Panc1 (cell line): ENCODE measurements at regions not wholly inside any gene's neighbourhood (a gene's known extent, or its start where the extent isn't known, plus 50 kb on each side); places are given as distances from the start of the nearest gene placed in this dataset.

Experiments
- ATAC-seq: fragments of 200-7000 bp; cut with Tn5 transposase; 2 replicates; pipeline ENCODE4 v1.9.1; 2020; ENCODE audit warnings: mild to moderate bottlenecking, moderate library complexity
- BruUV-seq: library from RNA; stranded (reverse); fragments of 400-500 nt; replicated peaks from 2 replicates; lab custom pipeline; 2021; lab: Mats Ljungman, UMichigan
- CTCF ChIA-PET: fragments of 300-600 bp; sonication (Branson Sonifier 250); formaldehyde crosslinking; loops from one replicate; lab custom pipeline; 2022; ENCODE audit warnings: antibody characterized with exemption; lab: Charles Lee
- POLR2A ChIA-PET: fragments of 300-600 bp; sonication (Branson Sonifier 250); formaldehyde crosslinking; loops from one replicate; lab custom pipeline; 2022; ENCODE audit warnings: antibody characterized with exemption; lab: Charles Lee
- DNase-seq: peaks from one replicate; pipeline ENCODE4 v3.0.0-alpha.2; 2010; ENCODE audit warnings: low read depth, low spot score
- H3K27ac ChIP-seq: 2 replicates; pipeline ENCODE4 v1.5.1; 2011; ENCODE audit warnings: mild to moderate bottlenecking, low read length, inconsistent platforms
- H3K27me3 ChIP-seq: fragments of 200-500 bp; sonication (Bioruptor generic); 2 replicates; pipeline ENCODE4 v1.6.0; 2014; ENCODE audit warnings: low read length, inconsistent platforms; ENCODE audit not compliant: control insufficient read depth, insufficient read depth
- H3K36me3 ChIP-seq: fragments of 200-500 bp; sonication (Bioruptor generic); 2 replicates; pipeline ENCODE4 v1.5.1; 2014; ENCODE audit warnings: inconsistent platforms, mild to moderate bottlenecking, low read length, moderate library complexity; ENCODE audit not compliant: control insufficient read depth, insufficient read depth
- H3K4me1 ChIP-seq: 2 replicates; pipeline ENCODE4 v1.5.1; 2011; ENCODE audit warnings: inconsistent platforms, mild to moderate bottlenecking, low read length, moderate library complexity; ENCODE audit not compliant: control insufficient read depth, insufficient read depth
- H3K4me3 ChIP-seq, 2 experiments: 2 replicates each; pipeline ENCODE4 v1.5.1; 2011 to 2012; ENCODE audit warnings: low read depth in 2 of 2, low read length in 2 of 2, mild to moderate bottlenecking in 2 of 2, inconsistent platforms in 1 of 2, moderate library complexity in 1 of 2
- H3K9me3 ChIP-seq: fragments of 200-500 bp; sonication (Bioruptor generic); 2 replicates; pipeline ENCODE4 v1.5.1; 2014; ENCODE audit warnings: low read depth, mild to moderate bottlenecking, inconsistent platforms, low read length, moderate library complexity; ENCODE audit not compliant: control insufficient read depth, insufficient read depth
- CTCF ChIP-seq: fragments of 450-650 bp; IDR thresholded peaks from 2 replicates; pipeline ENCODE4 v1.5.1; 2017; ENCODE audit warnings: mild to moderate bottlenecking
- POLR2AphosphoS5 ChIP-seq: IDR thresholded peaks from 2 replicates; pipeline ENCODE4 v1.6.1; 2012; ENCODE audit warnings: mild to moderate bottlenecking, low read depth, low read length, moderate library complexity
- SIN3A ChIP-seq: IDR thresholded peaks from 2 replicates; pipeline ENCODE4 v1.6.1; 2012; ENCODE audit warnings: low read depth, mild to moderate bottlenecking, low read length, moderate library complexity, borderline replicate concordance; ENCODE audit not compliant: insufficient read depth
- TCF7L2 ChIP-seq: IDR thresholded peaks from 2 replicates; pipeline ENCODE4 v1.6.1; 2011; ENCODE audit warnings: mild to moderate bottlenecking, low read depth, low read length, inconsistent platforms
- in situ Hi-C: cut with HindIII; loops from 2 replicates; pipeline ENCODE4 v1.10.0; 2016; ENCODE audit warnings: low sequenced_read_pairs, low pct_unique_long_range_greater_than_20kb
- intact Hi-C: fragments of 100-400 bp; cut with micrococcal nuclease; formaldehyde crosslinking; loops from one replicate; pipeline ENCODE4 v1.10.0; 2022; ENCODE audit not compliant: unreplicated experiment
- TF ChIP-seq, protein P1 (sequence below), 2 experiments: IDR thresholded peaks; 2 replicates each; pipeline ENCODE4 v1.6.1; 2011 to 2012; ENCODE audit warnings: low read depth in 2 of 2, control low read depth in 1 of 2, low read length in 1 of 2, mild to moderate bottlenecking in 1 of 2, moderate library complexity in 1 of 2; ENCODE audit not compliant: insufficient read depth in 1 of 2

DNA sequence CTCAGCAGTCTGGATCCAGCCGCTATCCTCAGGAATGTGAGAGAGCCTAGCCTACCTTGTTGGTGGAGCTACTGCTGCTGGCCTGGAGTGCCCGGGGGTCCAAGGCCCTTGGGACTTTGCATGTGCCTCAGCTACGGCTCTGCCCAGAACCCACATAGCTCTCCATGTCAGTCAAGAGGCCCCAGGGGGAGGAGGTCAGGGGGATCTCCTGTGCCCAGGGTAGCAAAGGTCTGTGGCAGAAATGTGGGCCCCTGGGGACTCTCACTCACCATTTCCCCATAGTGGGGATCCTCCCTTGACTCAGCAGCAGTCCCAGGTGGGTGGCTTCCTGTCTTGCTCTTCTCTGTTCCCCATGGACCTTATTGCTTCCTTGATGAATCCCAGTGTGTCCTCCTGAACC, 342.7 kb upstream of the CHAC2 start:
- Histone ChIP-seq H3K4me1 (no peaks in the 10 kb centered on the region), H3K36me3 (no peaks in the 10 kb centered on the region), H3K27ac (no peak overlapping the region), H3K27me3 (no peaks in the 10 kb centered on the region), H3K9me3 (no peaks in the 10 kb centered on the region), H3K4me3 (no peak overlapping the region)
- no peak for TF ChIP-seq CTCF
- TF ChIP-seq, protein P1, sequence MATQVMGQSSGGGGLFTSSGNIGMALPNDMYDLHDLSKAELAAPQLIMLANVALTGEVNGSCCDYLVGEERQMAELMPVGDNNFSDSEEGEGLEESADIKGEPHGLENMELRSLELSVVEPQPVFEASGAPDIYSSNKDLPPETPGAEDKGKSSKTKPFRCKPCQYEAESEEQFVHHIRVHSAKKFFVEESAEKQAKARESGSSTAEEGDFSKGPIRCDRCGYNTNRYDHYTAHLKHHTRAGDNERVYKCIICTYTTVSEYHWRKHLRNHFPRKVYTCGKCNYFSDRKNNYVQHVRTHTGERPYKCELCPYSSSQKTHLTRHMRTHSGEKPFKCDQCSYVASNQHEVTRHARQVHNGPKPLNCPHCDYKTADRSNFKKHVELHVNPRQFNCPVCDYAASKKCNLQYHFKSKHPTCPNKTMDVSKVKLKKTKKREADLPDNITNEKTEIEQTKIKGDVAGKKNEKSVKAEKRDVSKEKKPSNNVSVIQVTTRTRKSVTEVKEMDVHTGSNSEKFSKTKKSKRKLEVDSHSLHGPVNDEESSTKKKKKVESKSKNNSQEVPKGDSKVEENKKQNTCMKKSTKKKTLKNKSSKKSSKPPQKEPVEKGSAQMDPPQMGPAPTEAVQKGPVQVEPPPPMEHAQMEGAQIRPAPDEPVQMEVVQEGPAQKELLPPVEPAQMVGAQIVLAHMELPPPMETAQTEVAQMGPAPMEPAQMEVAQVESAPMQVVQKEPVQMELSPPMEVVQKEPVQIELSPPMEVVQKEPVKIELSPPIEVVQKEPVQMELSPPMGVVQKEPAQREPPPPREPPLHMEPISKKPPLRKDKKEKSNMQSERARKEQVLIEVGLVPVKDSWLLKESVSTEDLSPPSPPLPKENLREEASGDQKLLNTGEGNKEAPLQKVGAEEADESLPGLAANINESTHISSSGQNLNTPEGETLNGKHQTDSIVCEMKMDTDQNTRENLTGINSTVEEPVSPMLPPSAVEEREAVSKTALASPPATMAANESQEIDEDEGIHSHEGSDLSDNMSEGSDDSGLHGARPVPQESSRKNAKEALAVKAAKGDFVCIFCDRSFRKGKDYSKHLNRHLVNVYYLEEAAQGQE (IDR thresholded peaks at IDR 0.05; ENCODE audit: insufficient read depth in 1 of 2, low read depth in 2 of 2, low read length in 1 of 2) = no peak
- TF ChIP-seq TCF7L2 = no peak
- ATAC-seq (no peak), DNase-seq (no peak)
- no TSS peak for BruUV-seq
- POLR2A ChIA-PET = no interaction called here
- intact Hi-C loops = loop anchor here (5.0 kb wide), 1 partner anchor 407 kb away; no protein-coding TSS in a partner anchor
- CTCF ChIA-PET = no interaction called here
- in situ Hi-C loops = no loop called here

DNA sequence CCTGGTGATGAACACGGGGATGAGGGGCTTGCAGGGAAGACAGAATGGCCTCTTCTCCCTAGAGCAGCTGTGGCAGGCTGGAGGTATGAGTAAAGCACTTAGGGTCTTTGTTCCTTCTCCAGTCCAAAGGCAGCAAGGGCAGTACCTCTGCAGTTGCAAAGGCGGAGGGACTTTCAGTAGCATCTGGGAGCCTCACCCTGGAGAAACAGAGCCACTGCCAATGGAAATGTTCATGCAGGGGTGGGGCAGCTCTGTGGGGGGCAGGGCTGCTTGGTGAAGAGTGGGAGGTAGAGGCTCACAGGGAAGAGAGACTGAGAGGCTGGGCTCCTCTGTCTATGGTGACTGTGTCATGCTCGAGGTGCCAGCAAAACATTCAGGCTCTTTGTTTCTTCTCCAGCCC, 344.1 kb upstream of the CHAC2 start:
- intact Hi-C loops = loop anchor here (5.0 kb wide), 1 partner anchor 409 kb away; no protein-coding TSS in a partner anchor
- TF ChIP-seq CTCF (no peak), POLR2AphosphoS5 (no peak), TCF7L2 (no peak), SIN3A (no peak)
- TF ChIP-seq, protein P1 (IDR thresholded peaks at IDR 0.05; ENCODE audit: insufficient read depth in 1 of 2, low read depth in 2 of 2, low read length in 1 of 2) = no peak
- H3K36me3 ChIP-seq = no peaks in the 10 kb centered on the region
- POLR2A ChIA-PET = no interaction called here
- no TSS peak for BruUV-seq
- ATAC-seq = no peak
- no peak overlapping the region for H3K4me3 ChIP-seq
- in situ Hi-C loops = no loop called here
- no peaks in the 10 kb centered on the region for H3K9me3 ChIP-seq
- no peaks in the 10 kb centered on the region for H3K27me3 ChIP-seq
- CTCF ChIA-PET = no interaction called here
- H3K27ac ChIP-seq = no peak overlapping the region
- no peak for DNase-seq
- no peaks in the 10 kb centered on the region for H3K4me1 ChIP-seq
